Right lobe of liver (tissue), 4 donors: ENCODE measurements at regions not wholly inside any gene's neighbourhood (a gene's known extent, or its start where the extent isn't known, plus 50 kb on each side); places are given as distances from the start of the nearest gene placed in this dataset.

ENCODE experiments used
- CTCF ChIP-seq, 4 donors: fragments of 200-600 bp in 3 of 4; fragments of 450-650 bp in 1 of 4; IDR thresholded peaks; one replicate each; pipeline versions ENCODE4 v1.5.1 to v1.8.0; 2016 to 2022; ENCODE audit warnings: antibody characterized with exemption in 4 of 4, mild to moderate bottlenecking in 2 of 4
- POLR2A ChIP-seq: fragments of 450-650 bp; IDR thresholded peaks from one replicate; pipeline ENCODE4 v1.6.1; 2017; ENCODE audit warnings: antibody characterized with exemption, mild to moderate bottlenecking
- donor health status: DM: no; HTN: no; CAD: no.
- donor health status: DM: no; HTN: no; CAD: no.
- donor health status: DM: no; HTN: yes; CAD: no.

GRCh38 chr7:45450571-45451204 lies 123.5 kb upstream of the ADCY1 start:
- TF ChIP-seq CTCF (IDR thresholded peaks at IDR 0.05) (no peak), POLR2A (no peak)
